HCT116 (cell line): ENCODE measurements at regions not wholly inside any gene's neighbourhood (a gene's known extent, or its start where the extent isn't known, plus 50 kb on each side); places are given as distances from the start of the nearest gene placed in this dataset.

Experiments
- ATAC-seq: fragments of 200-7000 bp; cut with Tn5 transposase; 2 replicates; pipeline ENCODE4 v1.9.1; 2020; ENCODE audit warnings: mild to moderate bottlenecking, moderate library complexity
- BruUV-seq: library from RNA; stranded (reverse); fragments of 400-500 nt; replicated peaks from 2 replicates; lab custom pipeline; 2021; lab: Mats Ljungman, UMichigan
- CTCF ChIA-PET: fragments of 300-600 bp; sonication (Branson Sonifier 250); formaldehyde crosslinking; loops from one replicate; lab custom pipeline; 2021; ENCODE audit warnings: antibody characterized with exemption; lab: Charles Lee
- POLR2A ChIA-PET: fragments of 300-600, 350-600 bp; sonication (Branson Sonifier 250); formaldehyde crosslinking; loops from one replicate; lab custom pipeline; 2021; ENCODE audit warnings: antibody characterized with exemption; lab: Charles Lee
- RAD21 ChIA-PET, 2 experiments: fragments of 300-600 bp; sonication (Branson Sonifier 250); formaldehyde crosslinking; loops; one replicate each; lab custom pipeline; 2023; ENCODE audit warnings: low total read pairs in 2 of 2; ENCODE audit not compliant: uncharacterized antibody in 2 of 2, unreplicated experiment in 2 of 2, low non-redundant PET in 1 of 2; lab: Charles Lee
- DNase-seq: peaks from one replicate; pipeline ENCODE4 v3.0.0-alpha.2; 2010; ENCODE audit warnings: low read depth, low spot score
- H2AFZ ChIP-seq: fragments of 200-600 bp; shearing (Covaris generic), sonication (generic); 2 replicates; pipeline ENCODE4 v1.6.1; 2017; ENCODE audit warnings: low read depth, mixed run types, mixed read lengths, antibody characterized with exemption, low read length; ENCODE audit not compliant: poor library complexity, severe bottlenecking
- H3K27ac ChIP-seq: 2 replicates; pipeline ENCODE4 v1.5.1; 2012; ENCODE audit warnings: low read depth, low read length
- H3K27me3 ChIP-seq: fragments of 200-600 bp; sonication (generic); 2 replicates; pipeline ENCODE4 v1.6.1; 2016; ENCODE audit warnings: mixed run types, low read length, mixed read lengths; ENCODE audit not compliant: insufficient read depth
- H3K36me3 ChIP-seq, 2 experiments: fragments of 200-500 bp in 1 of 2; fragments of 200-600 bp in 1 of 2; sonication (Bioruptor generic) in 1 of 2; sonication (generic) in 1 of 2; 2 replicates each; pipeline versions ENCODE4 v1.5.1 to v1.6.1; 2014 to 2016; ENCODE audit warnings: low read length in 2 of 2, inconsistent platforms in 1 of 2, mixed read lengths in 1 of 2, mixed run types in 1 of 2; ENCODE audit not compliant: insufficient read depth in 2 of 2, control insufficient read depth in 1 of 2
- H3K4me1 ChIP-seq, 2 experiments: fragments of 200-600 bp in 1 of 2; sonication (generic) in 1 of 2; 2 replicates each; pipeline versions ENCODE4 v1.5.1 to v1.6.1; 2012 to 2017; ENCODE audit warnings: low read length in 2 of 2, inconsistent platforms in 1 of 2, mild to moderate bottlenecking in 1 of 2, mixed read lengths in 1 of 2, mixed run types in 1 of 2, moderate library complexity in 1 of 2; ENCODE audit not compliant: insufficient read depth in 2 of 2, control insufficient read depth in 1 of 2
- H3K4me2 ChIP-seq: fragments of 200-600 bp; sonication (generic); 2 replicates; pipeline ENCODE4 v1.6.1; 2017; ENCODE audit warnings: mixed run types, low read length, mixed read lengths
- H3K4me3 ChIP-seq, 2 experiments: fragments of 200-600 bp in 1 of 2; sonication (generic) in 1 of 2; replicated peaks in 1 of 2; 2 replicates each; pipeline ENCODE4 v1.5.1; 2011 to 2016; ENCODE audit warnings: low read length in 2 of 2, control low read depth in 1 of 2, low read depth in 1 of 2, mild to moderate bottlenecking in 1 of 2, mixed read lengths in 1 of 2, mixed run types in 1 of 2
- H3K79me2 ChIP-seq: fragments of 200-600 bp; sonication (generic); 2 replicates; pipeline ENCODE4 v1.6.1; 2017; ENCODE audit warnings: mild to moderate bottlenecking, mixed run types, low read length, moderate library complexity, mixed read lengths; ENCODE audit not compliant: insufficient read depth
- H3K9ac ChIP-seq: fragments of 200-600 bp; sonication (generic); 2 replicates; pipeline ENCODE4 v1.6.1; 2016; ENCODE audit warnings: low read length, mixed read lengths
- H3K9me2 ChIP-seq: fragments of 200-600 bp; sonication (generic), shearing (Covaris generic); 2 replicates; pipeline ENCODE4 v1.6.1; 2017; ENCODE audit warnings: mixed run types, mild to moderate bottlenecking, moderate library complexity; ENCODE audit not compliant: insufficient read depth
- H3K9me3 ChIP-seq, 2 experiments: fragments of 200-500 bp in 1 of 2; fragments of 200-600 bp in 1 of 2; sonication (Bioruptor generic) in 1 of 2; sonication (generic) in 1 of 2; 2 replicates each; pipeline ENCODE4 v1.6.1; 2014 to 2017; ENCODE audit warnings: low read length in 2 of 2, mixed read lengths in 2 of 2, inconsistent platforms in 1 of 2, low read depth in 1 of 2, mild to moderate bottlenecking in 1 of 2, mixed run types in 1 of 2, moderate library complexity in 1 of 2; ENCODE audit not compliant: control insufficient read depth in 1 of 2, insufficient read depth in 1 of 2
- H4K20me1 ChIP-seq: fragments of 200-600 bp; sonication (generic), shearing (Covaris generic); 2 replicates; pipeline ENCODE4 v1.6.1; 2017; ENCODE audit warnings: mixed run types, mild to moderate bottlenecking, moderate library complexity; ENCODE audit not compliant: insufficient read depth
- CBX3 ChIP-seq: IDR thresholded peaks from 2 replicates; pipeline ENCODE4 v1.6.1; 2012; ENCODE audit warnings: low read depth
- ELF1 ChIP-seq: IDR thresholded peaks from 2 replicates; pipeline ENCODE4 v1.6.1; 2012; ENCODE audit warnings: low read depth, borderline replicate concordance
- EZH2 ChIP-seq: fragments of 200-600 bp; sonication (generic); IDR thresholded peaks from 2 replicates; pipeline ENCODE4 v1.6.1; 2017; ENCODE audit warnings: antibody characterized with exemption, mixed run types
- EZH2phosphoT487 ChIP-seq: fragments of 200-600 bp; IDR thresholded peaks from 2 replicates; pipeline ENCODE4 v1.6.1; 2018; ENCODE audit warnings: antibody characterized with exemption, borderline replicate concordance
- JUND ChIP-seq: IDR thresholded peaks from 2 replicates; pipeline ENCODE4 v1.6.1; 2012
- RAD21 ChIP-seq: IDR thresholded peaks from 2 replicates; pipeline ENCODE4 v1.6.1; 2012; ENCODE audit warnings: low read depth, mild to moderate bottlenecking
- REST ChIP-seq: IDR thresholded peaks from 2 replicates; pipeline ENCODE4 v1.6.1; 2012; ENCODE audit warnings: low read depth
- SIN3A ChIP-seq: IDR thresholded peaks from 2 replicates; pipeline ENCODE4 v1.6.1; 2012; ENCODE audit warnings: low read depth
- SP1 ChIP-seq: IDR thresholded peaks from 2 replicates; pipeline ENCODE4 v1.6.1; 2012; ENCODE audit warnings: low read depth
- SRF ChIP-seq: IDR thresholded peaks from 2 replicates; pipeline ENCODE4 v1.6.1; 2012; ENCODE audit warnings: low read depth
- intact Hi-C: fragments of 100-400 bp; cut with micrococcal nuclease; formaldehyde crosslinking; loops from 2 replicates; pipeline ENCODE4 v1.10.0; 2022

DNA sequence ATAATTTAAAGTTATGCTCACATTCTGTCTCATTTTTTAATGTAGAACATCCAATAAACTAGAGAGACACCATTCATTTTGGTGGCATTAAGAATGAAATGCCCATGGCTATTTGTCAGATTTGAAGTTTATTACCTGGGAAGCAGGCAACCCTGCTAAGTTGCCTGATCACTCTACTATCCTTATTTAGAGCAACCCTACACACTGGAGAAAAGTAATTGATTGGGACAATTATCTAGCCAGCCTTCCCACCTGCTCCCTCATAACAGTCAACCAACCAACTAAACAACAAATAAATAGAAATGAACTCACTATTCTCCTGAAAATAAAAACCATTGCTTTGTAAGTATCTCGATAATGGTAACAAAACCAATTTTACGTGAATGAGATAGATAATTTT, 1129.0 kb upstream of the TENM4 start:
- no peak overlapping the region for H3K9ac ChIP-seq
- no peaks in the 10 kb centered on the region for H3K9me2 ChIP-seq
- no peak overlapping the region for H3K4me2 ChIP-seq
- no peak for TF ChIP-seq JUND
- TF ChIP-seq ELF1: no peak
- no peak for TF ChIP-seq CBX3
- no peak for TF ChIP-seq SRF
- TF ChIP-seq REST: no peak
- no peak for TF ChIP-seq SIN3A
- TF ChIP-seq SP1: no peak
- no peak for TF ChIP-seq EZH2
- no peak for TF ChIP-seq EZH2phosphoT487
- no peak for TF ChIP-seq RAD21
- no peak overlapping the region for H2AFZ ChIP-seq
- H3K4me3 ChIP-seq: no peak overlapping the region
- POLR2A ChIA-PET: no interaction called here
- H4K20me1 ChIP-seq: no peaks in the 10 kb centered on the region; the same call in 1 of the 2 replicates
- H3K79me2 ChIP-seq: no peaks in the 10 kb centered on the region
- CTCF ChIA-PET: no interaction called here
- ATAC-seq (no peak), DNase-seq (no peak)
- intact Hi-C loops: no loop called here
- H3K27ac ChIP-seq: no peak overlapping the region
- no peaks in the 10 kb centered on the region for H3K27me3 ChIP-seq
- peaks cover 0 to 14% of the 10 kb centered on the region in 2 experiments; a peak in 2 of 4 replicates for H3K9me3 ChIP-seq
- H3K4me1 ChIP-seq: no peaks in the 10 kb centered on the region
- BruUV-seq: no TSS peak
- RAD21 ChIA-PET: no interaction called here
- H3K36me3 ChIP-seq: no peaks in the 10 kb centered on the region
